Left lung (tissue), 4 donors: ENCODE measurements at regions not wholly inside any gene's neighbourhood (a gene's known extent, or its start where the extent isn't known, plus 50 kb on each side); places are given as distances from the start of the nearest gene placed in this dataset.

Source experiments
- ATAC-seq: fragments of 200-7000 bp; cut with Tn5 transposase; one replicate; pipeline ENCODE4 v1.9.1; 2020; ENCODE audit warnings: moderate library complexity
- DNase-seq, 4 donors: peaks; one replicate each; pipeline ENCODE4 v3.0.0-alpha.2; 2013 to 2020
- H3K27ac ChIP-seq, 2 donors: fragments of 200-600 bp; sonication (generic) in 1 of 2; one replicate each; pipeline versions ENCODE4 v1.5.0 to v1.8.0; 2020 to 2021
- H3K27me3 ChIP-seq, 2 donors: fragments of 200-600 bp; sonication (generic) in 1 of 2; one replicate each; pipeline versions ENCODE4 v1.5.0 to v1.8.0; 2020 to 2021
- H3K36me3 ChIP-seq, 2 donors: fragments of 200-600 bp; sonication (generic) in 1 of 2; one replicate each; pipeline versions ENCODE4 v1.5.0 to v1.8.0; 2020 to 2021
- H3K4me1 ChIP-seq, 2 donors: fragments of 200-600 bp; one replicate each; pipeline ENCODE4 v1.8.0; 2021
- H3K4me3 ChIP-seq, 2 donors: fragments of 200-600 bp; sonication (generic) in 1 of 2; one replicate each; pipeline versions ENCODE4 v1.5.0 to v1.8.0; 2020 to 2021; ENCODE audit warnings: mild to moderate bottlenecking in 1 of 2
- H3K9me3 ChIP-seq, 2 donors: fragments of 200-600 bp; sonication (generic) in 1 of 2; one replicate each; pipeline versions ENCODE4 v1.5.0 to v1.8.0; 2020 to 2021
- intact Hi-C, 2 donors: fragments of 100-400 bp; cut with DNase I; formaldehyde crosslinking; loops; one replicate each; pipeline versions ENCODE4 v1.11.2 to v1.14.2; 2022
- TF ChIP-seq, protein P1 (sequence below), 2 donors: fragments of 200-600 bp; sonication (generic) in 1 of 2; IDR thresholded peaks; one replicate each; pipeline versions ENCODE4 v1.5.0 to v1.8.0; 2021; ENCODE audit warnings: antibody characterized with exemption in 2 of 2
- donor health status: DM: no; HTN: yes; CAD: no.
- donor health status: DM: no; HTN: no; CAD: no.

DNA sequence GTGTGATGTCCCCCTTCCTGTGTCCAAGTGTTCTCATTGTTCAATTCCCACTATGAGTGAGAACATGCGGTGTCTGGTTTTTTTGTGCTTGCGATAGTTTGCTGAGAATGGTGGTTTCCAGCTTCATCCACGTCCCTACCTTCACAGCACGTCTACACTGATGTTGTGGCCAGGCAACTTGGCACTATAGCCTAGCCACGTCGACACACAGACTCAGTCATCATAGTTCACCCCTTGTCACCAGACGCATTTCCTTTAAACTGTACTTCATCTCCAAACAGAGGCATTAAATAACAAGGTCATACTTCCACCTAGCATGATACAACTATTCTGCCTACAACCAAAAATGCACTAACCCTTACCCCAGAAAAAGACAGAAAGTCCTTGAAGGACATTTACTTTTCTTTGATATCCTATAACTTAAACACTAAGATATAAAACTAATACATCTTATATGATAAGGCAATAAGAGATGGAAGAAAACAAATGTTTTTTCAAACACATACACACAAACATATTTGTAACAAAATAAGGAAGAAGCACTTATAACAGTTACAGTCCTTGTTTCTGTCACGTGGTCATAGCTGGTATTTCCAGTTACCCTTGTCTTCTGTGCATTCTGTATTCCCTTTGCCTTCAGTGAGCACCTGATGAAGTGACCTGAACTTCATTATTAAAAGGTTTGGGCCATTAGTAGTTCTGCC is 121.4 kb downstream of the KLF13 start:
- intact Hi-C loops, result no loop called here
- no peaks in the 10 kb centered on the region for H3K27me3 ChIP-seq
- DNase-seq (no peak), ATAC-seq (peak; percentile 52)
- TF ChIP-seq, protein P1, sequence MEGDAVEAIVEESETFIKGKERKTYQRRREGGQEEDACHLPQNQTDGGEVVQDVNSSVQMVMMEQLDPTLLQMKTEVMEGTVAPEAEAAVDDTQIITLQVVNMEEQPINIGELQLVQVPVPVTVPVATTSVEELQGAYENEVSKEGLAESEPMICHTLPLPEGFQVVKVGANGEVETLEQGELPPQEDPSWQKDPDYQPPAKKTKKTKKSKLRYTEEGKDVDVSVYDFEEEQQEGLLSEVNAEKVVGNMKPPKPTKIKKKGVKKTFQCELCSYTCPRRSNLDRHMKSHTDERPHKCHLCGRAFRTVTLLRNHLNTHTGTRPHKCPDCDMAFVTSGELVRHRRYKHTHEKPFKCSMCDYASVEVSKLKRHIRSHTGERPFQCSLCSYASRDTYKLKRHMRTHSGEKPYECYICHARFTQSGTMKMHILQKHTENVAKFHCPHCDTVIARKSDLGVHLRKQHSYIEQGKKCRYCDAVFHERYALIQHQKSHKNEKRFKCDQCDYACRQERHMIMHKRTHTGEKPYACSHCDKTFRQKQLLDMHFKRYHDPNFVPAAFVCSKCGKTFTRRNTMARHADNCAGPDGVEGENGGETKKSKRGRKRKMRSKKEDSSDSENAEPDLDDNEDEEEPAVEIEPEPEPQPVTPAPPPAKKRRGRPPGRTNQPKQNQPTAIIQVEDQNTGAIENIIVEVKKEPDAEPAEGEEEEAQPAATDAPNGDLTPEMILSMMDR (IDR thresholded peaks at IDR 0.05), result no peak
- H3K27ac ChIP-seq, result peak overlapping the region in 1 of 2 donors; percentile 48
- H3K36me3 ChIP-seq, result no peaks in the 10 kb centered on the region
- H3K4me1 ChIP-seq, result peaks cover 5 to 31% of the 10 kb centered on the region in 2 donors
- no peak overlapping the region for H3K4me3 ChIP-seq
- no peaks in the 10 kb centered on the region for H3K9me3 ChIP-seq

DNA sequence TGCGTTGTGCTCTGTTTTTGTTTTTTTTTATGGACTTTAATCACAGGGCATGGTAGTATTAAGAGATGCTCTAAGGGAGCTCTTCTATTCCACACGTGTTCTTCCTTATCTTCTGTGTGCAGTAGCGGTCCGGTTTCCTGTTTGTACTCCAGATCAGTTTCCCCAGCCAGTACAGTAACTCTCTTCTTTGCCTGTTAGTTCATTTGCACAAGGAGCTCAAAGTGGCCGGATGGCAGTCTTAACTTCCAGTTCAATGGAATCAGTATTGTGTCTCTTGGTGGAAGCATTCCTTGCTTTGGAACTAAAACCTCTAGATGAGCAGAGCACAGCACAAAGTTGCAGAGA is 122.0 kb downstream of the KLF13 start:
- ATAC-seq, result peak; percentile 24
- Histone ChIP-seq H3K4me1 (peaks cover 5 to 26% of the 10 kb centered on the region in 2 donors), H3K36me3 (no peaks in the 10 kb centered on the region), H3K27ac (peak overlapping the region in 1 of 2 donors; percentile 48), H3K9me3 (no peaks in the 10 kb centered on the region), H3K27me3 (no peaks in the 10 kb centered on the region), H3K4me3 (no peak overlapping the region)
- TF ChIP-seq, protein P1 (IDR thresholded peaks at IDR 0.05), result no peak
- no peak for DNase-seq
- intact Hi-C loops, result no loop called here

GRCh38 chr15:31452595-31453557 is 126.2 kb downstream of the KLF13 start:
- no peaks in the 10 kb centered on the region for H3K9me3 ChIP-seq
- intact Hi-C loops, result no loop called here
- ATAC-seq (no peak), DNase-seq (no peak)
- H3K27ac ChIP-seq, result no peak overlapping the region
- peaks cover 5 to 13% of the 10 kb centered on the region in 2 donors for H3K4me1 ChIP-seq
- TF ChIP-seq, protein P1 (IDR thresholded peaks at IDR 0.05), result no peak
- no peak overlapping the region for H3K4me3 ChIP-seq
- H3K36me3 ChIP-seq, result no peaks in the 10 kb centered on the region
- H3K27me3 ChIP-seq, result no peaks in the 10 kb centered on the region

DNA sequence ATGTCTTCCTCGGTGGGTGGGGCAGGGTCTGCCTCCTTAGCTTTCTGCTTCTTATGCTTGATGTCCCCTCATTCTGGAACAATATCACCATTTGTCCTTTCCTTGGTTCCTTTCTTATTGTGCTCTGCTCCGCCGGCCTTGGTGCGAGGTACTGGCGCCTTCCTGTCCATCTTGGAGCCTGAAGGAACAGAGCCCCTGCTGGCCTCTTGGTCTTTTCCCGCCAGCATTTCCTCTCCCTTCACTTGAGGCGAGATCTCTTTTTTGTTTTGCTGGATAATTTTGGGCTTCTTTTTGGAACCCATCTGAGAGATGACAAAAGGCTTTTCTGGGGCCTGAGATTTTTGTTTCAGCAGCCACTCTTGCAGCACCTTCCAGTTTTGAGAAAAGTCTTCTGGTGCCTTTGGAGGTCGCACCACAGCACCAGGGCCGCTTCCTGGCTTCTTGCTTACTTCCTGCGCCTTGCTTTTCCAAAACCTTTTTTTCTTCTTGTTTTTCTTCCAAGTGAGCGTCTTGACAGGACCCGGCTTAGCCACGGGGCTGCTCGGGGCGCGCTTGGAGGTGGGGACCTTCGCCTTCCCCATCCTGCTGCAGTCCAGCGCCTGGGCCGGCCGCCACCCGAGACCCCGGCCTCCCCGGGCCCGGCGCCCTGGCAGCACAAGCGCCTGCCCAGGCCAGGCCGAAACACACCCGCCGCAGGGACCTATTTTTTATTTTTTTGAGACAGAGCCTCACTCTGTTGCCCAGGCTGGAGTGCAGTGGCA is 127.1 kb downstream of the KLF13 start:
- TF ChIP-seq, protein P1 (IDR thresholded peaks at IDR 0.05), result no peak
- no peak overlapping the region for H3K4me3 ChIP-seq
- no peak for ATAC-seq

More for the DNA sequence above, 127.1 kb downstream of the KLF13 start:
- H3K36me3 ChIP-seq, result no peaks in the 10 kb centered on the region
- no peak overlapping the region for H3K27ac ChIP-seq
- H3K4me1 ChIP-seq, result peaks cover under 1 to 4% of the 10 kb centered on the region in 2 donors
- no peaks in the 10 kb centered on the region for H3K9me3 ChIP-seq
- DNase-seq, result no peak
- H3K27me3 ChIP-seq, result no peaks in the 10 kb centered on the region
- intact Hi-C loops, result no loop called here
